ENCODE measurements at regions not wholly inside any gene's neighbourhood (a gene's known extent, or its start where the extent isn't known, plus 50 kb on each side); places are given as distances from the start of the nearest gene placed in this dataset.

- DNase-seq (ENCODE audit: low read depth, low spot score): no peak
- no TSS peak for BruUV-seq (replicated peaks)
- in situ Hi-C loops (cut with HindIII; ENCODE audit: low pct_unique_long_range_greater_than_20kb, low sequenced_read_pairs) (no loop called here), intact Hi-C loops (cut with micrococcal nuclease; ENCODE audit: unreplicated experiment) (no loop called here)
- TF ChIP-seq REST (IDR thresholded peaks at IDR 0.05; ENCODE audit: insufficient read depth in 1 of 2, low read depth in 2 of 2, low read length in 1 of 2): no peak
- no peak for TF ChIP-seq POLR2AphosphoS5 (IDR thresholded peaks at IDR 0.05; ENCODE audit: low read depth, low read length)
- TF ChIP-seq TCF7L2 (IDR thresholded peaks at IDR 0.05; ENCODE audit: low read depth, low read length): no peak
- TF ChIP-seq CTCF (IDR thresholded peaks at IDR 0.05): no peak
- TF ChIP-seq SIN3A (IDR thresholded peaks at IDR 0.05; ENCODE audit: borderline replicate concordance, insufficient read depth, low read depth, low read length): no peak
- POLR2A ChIA-PET: no interaction called here
- ATAC-seq: no peak
- Histone ChIP-seq H3K27me3 (ENCODE audit: control insufficient read depth, insufficient read depth, low read length) (no peaks in the 10 kb centered on the region), H3K9me3 (ENCODE audit: control insufficient read depth, insufficient read depth, low read depth, low read length) (no peaks in the 10 kb centered on the region), H3K27ac (ENCODE audit: low read length) (no peak overlapping the region), H3K4me3 (ENCODE audit: low read depth in 2 of 2, low read length in 2 of 2) (no peak overlapping the region), H3K36me3 (ENCODE audit: control insufficient read depth, insufficient read depth, low read length) (no peaks in the 10 kb centered on the region), H3K4me1 (ENCODE audit: control insufficient read depth, insufficient read depth, low read length) (no peaks in the 10 kb centered on the region)
- CTCF ChIA-PET: no interaction called here
These were observed 103.0 kb upstream of the ANKRD1 start for GRCh38 chr10:91023700-91024398.

GRCh38 chr10:91024541-91024940, 103.7 kb upstream of the ANKRD1 start:
- ATAC-seq: no peak
- POLR2A ChIA-PET: no interaction called here
- Histone ChIP-seq H3K4me3 (ENCODE audit: low read depth in 2 of 2, low read length in 2 of 2) (no peak overlapping the region), H3K9me3 (ENCODE audit: control insufficient read depth, insufficient read depth, low read depth, low read length) (no peaks in the 10 kb centered on the region), H3K36me3 (ENCODE audit: control insufficient read depth, insufficient read depth, low read length) (no peaks in the 10 kb centered on the region), H3K4me1 (ENCODE audit: control insufficient read depth, insufficient read depth, low read length) (no peaks in the 10 kb centered on the region), H3K27me3 (ENCODE audit: control insufficient read depth, insufficient read depth, low read length) (no peaks in the 10 kb centered on the region), H3K27ac (ENCODE audit: low read length) (no peak overlapping the region)
- in situ Hi-C loops (cut with HindIII; ENCODE audit: low pct_unique_long_range_greater_than_20kb, low sequenced_read_pairs): no loop called here
- DNase-seq (ENCODE audit: low read depth, low spot score): no peak
- BruUV-seq (replicated peaks): no TSS peak
- CTCF ChIA-PET: no interaction called here
- intact Hi-C loops (cut with micrococcal nuclease; ENCODE audit: unreplicated experiment): no loop called here
- TF ChIP-seq CTCF (IDR thresholded peaks at IDR 0.05): no peak
- TF ChIP-seq REST (IDR thresholded peaks at IDR 0.05; ENCODE audit: insufficient read depth in 1 of 2, low read depth in 2 of 2, low read length in 1 of 2): no peak
- no peak for TF ChIP-seq POLR2AphosphoS5 (IDR thresholded peaks at IDR 0.05; ENCODE audit: low read depth, low read length)
- no peak for TF ChIP-seq TCF7L2 (IDR thresholded peaks at IDR 0.05; ENCODE audit: low read depth, low read length)
- no peak for TF ChIP-seq SIN3A (IDR thresholded peaks at IDR 0.05; ENCODE audit: borderline replicate concordance, insufficient read depth, low read depth, low read length)
